ENCODE measurements at regions not wholly inside any gene's neighbourhood (a gene's known extent, or its start where the extent isn't known, plus 50 kb on each side); places are given as distances from the start of the nearest gene placed in this dataset.
"Not testable (repeated sequence)": the region's sequence is repeated elsewhere in the genome, so short reads cannot be mapped to it uniquely, and the experiment has no call there.

DNA sequence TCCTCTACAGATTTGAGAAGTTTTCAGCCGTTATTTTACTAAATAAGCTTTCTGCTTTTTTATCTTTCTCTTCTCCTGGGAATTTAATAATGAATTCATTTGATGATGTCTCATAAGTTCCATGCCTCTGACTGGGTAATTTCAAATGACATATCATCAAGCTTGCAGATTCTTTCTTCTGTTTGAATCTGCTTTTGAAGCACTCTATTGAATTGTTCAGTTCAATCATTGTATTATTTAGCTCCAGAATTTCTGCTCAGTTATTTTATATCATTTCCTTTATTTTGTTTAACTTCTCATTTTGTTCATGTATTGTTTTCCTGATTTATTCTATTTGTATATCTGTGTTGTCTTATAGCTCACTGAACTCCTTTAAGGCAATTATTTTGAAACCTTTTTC lies 196.9 kb upstream of the CNTNAP2 start:
- no peak for DNase-seq (ENCODE audit: low spot score)

DNA sequence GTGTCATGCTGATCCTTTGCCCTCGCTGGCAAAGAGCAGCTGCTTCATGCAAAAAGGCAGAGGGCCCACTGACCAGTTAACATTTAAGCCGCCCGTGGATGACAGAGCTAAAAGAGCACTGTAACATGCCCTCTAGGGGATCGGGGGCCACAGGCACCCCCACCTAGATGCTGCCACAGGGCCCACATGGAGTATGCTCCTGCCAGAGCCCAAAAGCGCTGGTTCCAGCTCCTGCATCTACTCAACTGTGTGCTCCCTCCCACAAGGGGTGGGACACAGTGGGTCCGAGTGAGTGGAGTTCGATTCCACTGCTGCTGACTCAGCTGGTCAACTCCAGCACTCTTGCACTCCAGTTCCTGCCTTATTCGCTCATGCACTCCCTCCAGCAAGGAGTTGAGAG lies 199.8 kb upstream of the CNTNAP2 start:
- DNase-seq (ENCODE audit: low spot score): no peak

DNA sequence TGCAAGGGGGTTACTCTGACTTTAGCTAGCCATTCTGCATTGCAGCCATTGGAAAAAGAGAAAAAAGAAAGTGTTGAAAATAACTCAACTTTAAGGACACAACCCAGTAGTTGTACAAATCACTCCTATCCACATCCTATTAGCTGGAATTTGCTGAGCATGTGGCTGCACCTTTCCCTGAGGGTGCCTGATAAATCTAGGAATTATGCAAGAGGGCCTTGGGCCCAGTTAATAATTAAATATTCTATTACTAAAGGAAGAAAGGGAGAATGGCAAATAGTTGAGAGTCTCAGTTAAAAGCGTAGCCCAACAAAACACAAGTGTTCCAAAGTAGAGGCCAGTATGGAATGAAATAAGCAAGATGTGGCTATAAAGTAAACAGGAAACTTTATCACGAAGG lies 200.9 kb upstream of the CNTNAP2 start:
- DNase-seq (ENCODE audit: low spot score): no peak

DNA sequence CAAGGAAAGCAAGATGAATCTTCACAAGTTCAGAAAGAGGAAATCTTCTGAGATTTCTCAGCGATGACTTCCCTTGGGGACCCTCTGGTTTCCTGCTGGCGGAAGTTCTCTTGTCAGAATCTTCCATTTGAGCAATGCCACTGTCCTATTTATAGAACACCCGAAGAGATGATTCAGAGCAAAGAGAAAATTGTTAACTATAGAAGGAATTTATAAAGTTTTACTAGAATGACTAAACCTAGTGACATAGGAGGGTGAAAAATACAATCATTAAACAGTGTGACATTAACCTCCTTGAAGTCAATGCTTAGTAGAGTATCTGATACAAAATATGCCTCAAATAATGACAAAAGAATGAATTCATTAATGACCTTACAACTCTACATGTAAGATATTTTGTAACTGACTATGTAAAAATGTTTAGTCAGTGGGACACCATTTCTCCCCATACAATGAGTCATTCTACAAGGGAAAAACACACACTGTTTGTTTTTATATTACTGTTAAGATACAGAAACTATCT lies 206.5 kb upstream of the CNTNAP2 start:
- peak; percentile 11 for DNase-seq (ENCODE audit: low spot score)

DNA sequence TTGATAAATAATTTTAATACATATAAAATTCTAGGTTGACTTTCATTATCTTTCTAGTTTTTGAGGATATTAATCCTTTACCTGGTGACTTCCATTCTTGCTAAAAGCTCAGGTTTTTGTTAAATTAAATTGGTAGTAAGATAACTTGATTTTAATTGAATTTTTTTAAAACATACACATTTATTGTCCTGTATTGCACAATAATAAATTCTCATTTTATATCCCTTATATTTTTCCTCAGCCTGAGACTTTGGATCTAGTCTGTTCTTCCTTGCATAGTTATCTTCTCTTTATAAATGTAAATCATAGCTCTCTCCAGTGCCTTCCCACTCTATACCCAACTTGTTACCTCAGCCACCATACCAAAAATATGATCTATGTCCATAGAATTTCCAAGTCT lies 212.9 kb upstream of the CNTNAP2 start:
- no peak for DNase-seq (ENCODE audit: low spot score)

DNA sequence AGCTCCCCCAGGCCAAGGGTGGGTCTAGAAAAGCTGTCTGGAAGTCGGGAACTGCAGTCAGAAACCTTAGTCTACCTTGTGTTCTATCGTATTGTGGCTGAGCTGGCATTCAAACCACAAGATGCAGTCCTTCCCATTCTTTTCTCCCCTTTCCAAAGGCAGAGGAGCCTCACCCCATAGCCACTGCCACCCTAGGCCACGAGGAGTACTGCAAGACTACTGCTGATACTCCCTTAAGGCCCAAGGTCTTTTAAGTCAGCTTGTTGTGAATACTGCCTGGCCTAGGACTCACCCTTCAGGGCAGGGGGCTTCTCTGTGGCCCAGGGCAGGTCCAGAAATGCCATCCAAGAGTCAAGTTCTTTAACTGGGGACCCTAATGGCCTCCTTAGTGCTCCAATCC lies 214.5 kb upstream of the CNTNAP2 start:
- no peak for DNase-seq (ENCODE audit: low spot score)

DNA sequence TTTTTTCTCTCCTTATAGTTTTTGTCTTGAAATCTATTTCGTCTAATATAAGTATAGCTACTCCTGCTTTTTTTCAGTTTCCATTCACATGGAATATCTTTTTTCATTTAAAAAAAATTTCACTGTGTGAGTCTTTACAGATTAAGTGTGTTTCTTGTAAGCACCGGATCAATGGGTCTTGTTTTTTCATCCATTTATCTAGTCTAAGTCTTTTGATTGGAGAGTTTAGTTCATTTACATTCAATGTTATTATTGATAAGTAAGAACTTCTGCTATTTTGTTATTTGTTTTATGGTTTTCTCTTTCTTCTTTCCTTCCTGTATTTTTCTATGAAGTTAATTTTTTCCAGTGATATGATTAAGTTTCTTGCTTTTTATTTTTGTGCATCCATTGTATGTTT lies 216.7 kb upstream of the CNTNAP2 start:
- DNase-seq (ENCODE audit: low spot score): no peak

DNA sequence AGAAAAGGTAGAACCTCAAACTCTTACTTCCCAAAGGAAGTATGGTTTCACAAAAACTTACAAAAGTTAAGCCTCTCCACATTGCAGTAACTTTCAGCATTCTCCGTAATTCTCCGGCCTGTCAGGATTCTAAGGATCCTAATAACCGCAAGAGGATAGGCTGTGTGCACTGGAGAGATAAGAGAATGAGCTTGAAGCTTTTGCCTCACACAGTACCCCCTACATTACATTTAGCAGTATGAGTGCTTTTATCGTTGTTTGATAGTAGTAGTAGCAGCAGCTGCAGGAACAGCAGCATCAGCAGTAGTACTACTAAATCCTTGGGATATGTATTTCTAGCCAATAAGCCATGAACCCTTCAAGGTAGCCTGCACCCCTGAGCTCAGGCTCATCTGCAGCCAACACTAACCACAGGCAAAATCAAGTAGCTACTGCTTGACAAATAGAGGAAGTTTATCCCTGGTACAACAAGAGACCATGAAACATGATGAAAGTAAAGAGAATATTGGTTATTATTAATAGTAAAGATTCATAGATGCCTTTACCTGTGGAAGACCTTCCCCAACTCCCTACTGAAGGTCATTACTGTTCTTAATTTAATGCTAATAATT lies 222.6 kb upstream of the CNTNAP2 start:
- no peak for DNase-seq (ENCODE audit: low spot score)

DNA sequence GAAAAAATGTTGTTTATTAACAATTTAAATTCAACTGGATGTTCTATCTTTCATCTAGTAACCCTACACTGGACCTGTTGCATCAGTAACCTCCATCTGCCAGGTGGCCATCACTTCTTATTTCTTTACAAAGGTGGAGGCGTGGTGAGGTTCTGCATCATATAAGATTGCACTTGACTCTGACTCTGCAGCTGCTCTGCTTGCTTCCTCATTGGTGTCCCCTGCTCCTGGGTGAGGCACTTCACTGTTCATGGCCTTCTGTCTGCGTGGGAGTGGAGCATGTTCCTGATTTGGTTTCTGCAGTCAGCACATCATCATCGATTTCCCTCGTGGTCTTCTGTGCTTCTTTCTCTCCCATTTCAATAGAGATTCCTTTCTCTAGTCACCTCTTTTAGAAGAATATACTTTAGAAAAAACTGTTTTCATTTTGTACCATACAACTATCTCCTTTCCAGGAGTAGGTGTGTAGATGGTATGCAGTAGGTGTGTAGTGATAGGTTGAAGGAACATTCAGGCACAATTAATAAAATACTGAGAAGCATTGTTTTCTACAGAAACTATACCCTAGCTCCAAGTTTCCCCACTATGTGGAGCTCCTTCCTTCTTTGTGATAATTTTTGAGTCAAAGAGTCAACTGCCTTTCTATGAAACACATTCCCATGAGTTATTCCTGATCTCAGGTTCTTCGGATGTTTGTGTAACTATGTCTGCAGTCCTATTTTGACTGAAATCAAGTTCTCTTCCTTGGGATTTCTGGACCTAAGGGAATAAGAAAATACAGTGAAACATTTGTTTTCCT lies 231.7 kb upstream of the CNTNAP2 start:
- DNase-seq (ENCODE audit: low spot score): no peak

DNA sequence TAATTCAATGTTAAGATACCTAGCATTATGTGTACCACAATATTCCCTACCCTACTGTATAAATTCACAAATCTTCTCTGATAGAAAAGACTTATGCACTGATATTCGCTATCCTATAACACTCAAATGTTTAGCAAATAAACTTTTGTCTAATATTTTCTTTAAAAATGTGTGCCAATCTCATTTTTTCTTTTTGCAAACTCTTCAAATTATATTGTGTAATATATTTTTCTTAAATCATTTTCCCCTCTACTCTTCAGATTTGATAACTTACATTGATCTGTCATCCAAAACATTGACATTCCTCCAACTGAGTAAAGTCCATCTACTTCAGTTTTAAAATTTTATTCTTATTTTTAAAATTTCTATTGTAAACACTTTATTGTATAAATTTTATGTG lies 240.2 kb upstream of the CNTNAP2 start:
- DNase-seq (ENCODE audit: low spot score): no peak

DNA sequence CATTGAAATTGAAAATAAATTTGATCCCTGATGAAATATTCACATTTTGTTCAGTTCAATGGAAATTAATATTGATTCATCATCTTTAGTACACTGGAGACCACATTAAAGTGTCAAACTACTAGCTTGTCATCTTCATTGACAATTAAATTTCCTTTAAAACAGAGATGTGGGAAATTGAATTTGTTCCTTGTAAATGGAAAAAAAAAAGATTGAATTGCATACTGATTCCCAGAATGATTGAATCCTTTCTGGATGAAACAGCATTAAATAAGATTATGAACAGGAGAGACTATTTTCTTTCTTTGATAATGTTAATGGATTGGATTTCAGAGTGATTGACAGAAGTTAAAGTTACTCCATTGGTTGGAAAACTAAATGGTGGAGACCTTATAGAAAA lies 241.3 kb upstream of the CNTNAP2 start:
- DNase-seq (ENCODE audit: low spot score): no peak

DNA sequence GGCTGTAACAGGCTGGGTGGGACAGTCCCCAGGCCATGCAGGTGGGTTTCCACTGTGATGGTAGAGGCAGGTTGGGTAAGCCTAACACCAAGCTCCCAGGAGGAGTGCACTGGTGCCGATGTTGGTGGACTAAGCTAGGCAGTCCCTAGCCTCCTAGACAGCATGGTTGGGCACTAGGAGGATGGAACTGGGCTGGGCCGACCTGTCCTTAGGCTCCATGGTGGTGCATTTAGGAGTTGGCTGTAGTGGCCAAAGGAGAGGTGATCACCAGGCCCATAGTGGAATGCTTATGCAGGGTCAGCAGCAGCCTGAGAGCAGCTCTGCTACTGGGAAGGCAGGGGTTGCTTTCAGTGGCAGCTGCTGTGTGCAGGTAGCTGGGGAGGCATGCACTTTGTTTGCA lies 247.7 kb upstream of the CNTNAP2 start:
- no peak for DNase-seq (ENCODE audit: low spot score)

DNA sequence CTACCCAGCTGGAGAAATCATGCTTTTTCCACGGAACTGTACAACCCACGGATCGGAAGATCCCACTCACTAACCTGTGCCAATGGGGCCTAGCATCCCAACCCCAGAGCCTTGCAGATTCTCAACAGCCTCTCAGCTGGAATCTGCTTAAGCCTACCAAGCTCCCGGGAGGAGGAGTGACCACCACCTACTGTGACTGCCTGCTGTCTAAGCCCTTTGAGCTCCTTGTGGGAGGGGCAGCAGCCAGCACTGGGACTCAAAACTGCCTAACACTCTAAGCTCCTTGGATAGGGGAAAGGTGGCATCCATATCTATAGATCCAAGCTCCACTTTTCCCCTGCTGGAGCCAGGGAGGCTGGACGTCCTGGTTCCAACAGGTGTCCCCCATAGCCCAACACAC lies 254.4 kb upstream of the CNTNAP2 start:
- DNase-seq (ENCODE audit: low spot score): no peak

DNA sequence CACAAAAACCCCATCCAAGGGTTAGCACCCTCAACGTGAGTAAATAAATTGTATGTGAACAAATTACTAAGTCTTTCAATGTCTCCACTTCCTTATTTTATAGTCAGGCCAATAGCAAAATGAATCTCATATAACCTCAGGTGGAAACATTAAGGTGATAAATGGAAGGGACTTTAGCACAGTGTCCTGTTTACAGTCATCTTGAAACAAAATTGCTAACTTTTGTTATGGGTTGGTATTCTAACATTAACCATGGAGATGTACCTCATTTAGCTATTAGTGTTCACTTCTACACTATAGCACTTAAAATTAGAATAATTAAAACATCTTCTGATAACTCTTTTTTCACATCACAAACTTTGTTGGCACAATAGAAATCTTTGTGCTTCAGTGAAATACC lies 255.8 kb upstream of the CNTNAP2 start:
- DNase-seq (ENCODE audit: low spot score): no peak

DNA sequence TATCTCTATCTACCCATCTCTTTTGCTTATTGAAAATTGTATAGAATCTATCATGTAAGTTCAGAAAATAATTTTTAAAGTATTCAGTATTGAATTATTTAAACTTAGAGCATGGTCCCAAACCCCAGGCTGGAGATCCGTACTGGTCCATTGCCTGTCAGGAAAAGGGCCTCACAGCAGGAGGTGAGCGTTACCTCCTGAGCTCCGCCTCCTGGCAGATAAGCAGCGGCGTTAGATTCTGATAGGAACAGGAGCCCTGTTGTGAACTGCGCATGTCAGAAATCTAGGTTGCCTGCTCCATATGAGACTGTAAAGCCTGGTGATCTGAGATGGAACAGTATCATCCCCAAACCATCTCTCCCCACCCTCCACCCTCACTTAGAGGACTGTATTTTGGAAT lies 266.0 kb upstream of the CNTNAP2 start:
- no peak for DNase-seq (ENCODE audit: low spot score)

DNA sequence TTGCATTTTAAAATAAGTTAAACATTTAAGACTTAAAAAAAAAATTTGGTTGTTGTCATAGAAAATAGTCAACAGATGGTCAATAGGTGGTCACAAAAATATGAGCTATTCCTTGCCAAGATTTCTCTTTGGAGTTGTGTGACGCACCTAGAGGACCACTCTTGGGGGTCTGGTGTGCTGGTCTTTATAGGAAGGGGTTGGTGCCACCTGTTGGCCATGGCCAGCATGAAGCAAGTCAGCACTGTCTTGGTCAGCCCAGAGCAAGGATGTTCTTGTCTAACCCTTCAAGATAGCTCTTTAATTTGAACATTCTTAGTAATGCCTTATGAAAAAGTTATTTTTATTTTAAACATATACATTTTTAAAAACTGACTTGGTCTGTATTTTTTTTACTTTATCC lies 267.9 kb upstream of the CNTNAP2 start:
- no peak for DNase-seq (ENCODE audit: low spot score)

DNA sequence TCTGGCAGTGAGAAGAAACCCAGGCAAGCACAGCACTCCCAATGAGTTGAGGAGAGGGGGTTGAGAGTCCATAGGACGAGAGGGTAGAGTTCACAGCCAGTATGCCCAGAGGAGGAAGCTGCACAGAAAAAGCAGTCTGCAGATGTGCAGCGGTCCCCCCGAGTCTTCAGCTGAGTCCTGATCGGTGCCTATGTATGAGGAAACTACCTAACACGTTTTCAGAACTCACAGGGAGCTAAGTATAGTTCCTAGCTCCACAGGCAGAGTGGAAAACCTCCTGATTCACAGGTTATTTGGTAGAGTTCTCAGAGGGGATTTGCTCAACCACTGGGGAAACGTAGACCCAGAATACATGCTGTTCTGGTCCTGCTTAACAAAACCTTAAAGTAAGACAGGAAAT lies 271.3 kb upstream of the CNTNAP2 start:
- no peak for DNase-seq (ENCODE audit: low spot score)

DNA sequence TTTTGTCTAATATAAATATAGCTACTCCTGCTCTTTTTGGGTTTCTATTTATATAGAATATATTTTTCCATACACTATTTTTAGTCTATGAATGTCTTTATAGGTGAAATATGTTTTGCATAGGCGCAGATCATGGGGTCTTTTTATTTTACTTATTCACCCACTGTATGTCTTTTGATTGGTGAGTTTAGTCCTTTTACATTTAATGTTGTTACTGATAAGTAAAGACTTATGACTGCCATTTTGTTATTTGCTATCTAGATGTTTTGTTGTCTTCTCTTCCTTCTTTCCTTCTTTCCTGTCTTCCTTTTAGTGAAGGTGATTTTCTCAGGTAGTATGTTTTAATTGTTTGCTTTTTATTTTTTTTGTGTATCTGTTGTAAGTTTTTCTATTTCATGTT lies 276.8 kb upstream of the CNTNAP2 start:
- no peak for DNase-seq (ENCODE audit: low spot score)

DNA sequence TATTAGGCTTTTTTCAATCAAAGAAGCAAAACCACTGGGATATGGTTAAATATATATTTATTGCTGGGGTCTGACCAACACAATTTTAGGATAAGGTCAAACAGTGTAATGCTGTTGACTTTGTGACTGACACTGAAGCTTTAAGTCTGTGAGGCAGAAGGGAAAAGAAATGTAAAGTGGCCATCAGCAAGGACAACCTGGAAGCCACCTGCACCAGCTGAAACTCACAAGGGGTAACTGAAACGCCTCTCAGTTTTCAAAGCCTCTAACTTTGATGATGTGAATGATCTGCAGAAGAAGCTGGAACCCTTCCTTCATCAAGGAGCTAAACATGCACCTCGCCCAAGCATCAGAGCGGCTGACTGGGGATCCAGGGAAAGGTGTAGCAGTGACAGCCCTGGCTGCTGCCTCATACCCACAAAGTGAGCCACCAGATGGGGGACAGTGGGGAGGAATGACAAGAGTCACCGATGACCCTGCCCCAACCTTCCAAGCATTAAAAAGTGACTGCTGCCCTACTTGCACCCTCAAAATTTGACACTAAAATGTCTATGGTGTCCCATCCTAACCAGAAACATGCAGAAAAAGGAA lies 284.9 kb upstream of the CNTNAP2 start:
- DNase-seq (ENCODE audit: low spot score): no peak

DNA sequence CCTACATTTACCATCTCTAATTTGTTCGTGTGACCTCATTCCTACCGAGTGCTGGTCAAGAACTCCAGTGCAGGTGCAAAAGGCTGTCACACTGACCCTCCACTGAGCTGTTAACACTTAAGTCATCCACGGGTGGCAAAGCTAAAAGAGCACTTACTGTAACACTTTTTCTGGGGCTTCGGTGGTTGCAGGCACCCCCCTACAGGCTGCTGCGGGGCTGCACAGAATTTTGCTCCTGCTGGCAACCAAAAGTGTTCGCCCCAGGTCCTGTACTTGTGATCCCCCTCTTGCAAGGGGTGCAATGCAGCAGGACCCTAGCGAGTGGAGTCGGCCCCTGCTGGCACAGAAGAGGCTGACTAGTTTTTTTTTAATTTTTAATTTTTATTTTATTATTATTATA lies 298.9 kb upstream of the CNTNAP2 start:
- no peak for DNase-seq (ENCODE audit: low spot score)

DNA sequence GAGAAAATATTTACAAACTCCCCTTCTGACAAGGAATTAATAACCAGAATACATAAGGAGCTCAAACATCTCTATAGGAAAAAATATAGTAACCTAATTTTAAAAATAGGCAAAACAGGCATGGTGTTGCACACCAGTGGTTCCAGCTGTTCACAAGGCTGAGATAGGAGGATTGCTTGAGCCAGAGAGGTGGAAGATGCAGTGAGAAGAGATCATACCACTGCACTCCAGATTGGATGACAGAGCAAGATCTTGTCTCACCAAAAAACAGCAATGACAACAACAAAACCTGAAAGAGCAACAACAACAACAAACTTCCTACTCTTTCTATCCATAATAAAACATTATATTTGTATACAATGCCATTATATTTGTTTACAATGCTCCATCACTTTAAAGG lies 304.4 kb upstream of the CNTNAP2 start:
- DNase-seq (ENCODE audit: low spot score): no peak

DNA sequence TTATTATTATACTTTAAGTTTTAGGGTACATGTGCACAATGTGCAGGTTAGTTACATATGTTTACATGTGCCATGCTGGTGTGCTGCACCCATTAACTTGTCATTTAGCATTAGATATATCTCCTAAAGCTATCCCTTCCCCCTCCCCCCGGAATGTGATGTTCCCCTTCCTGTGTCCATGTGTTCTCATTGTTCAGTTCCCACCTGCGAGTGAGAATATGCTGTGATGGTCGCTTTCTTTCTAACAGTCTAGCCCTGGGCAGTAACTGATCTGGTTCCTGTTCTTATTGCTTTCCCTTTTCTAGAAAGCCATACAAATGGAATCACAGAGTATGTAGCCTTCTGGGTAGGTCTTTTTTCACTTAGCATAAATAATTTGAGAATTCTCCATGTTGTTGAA lies 311.1 kb upstream of the CNTNAP2 start:
- DNase-seq (ENCODE audit: low spot score): not testable (repeated sequence)

DNA sequence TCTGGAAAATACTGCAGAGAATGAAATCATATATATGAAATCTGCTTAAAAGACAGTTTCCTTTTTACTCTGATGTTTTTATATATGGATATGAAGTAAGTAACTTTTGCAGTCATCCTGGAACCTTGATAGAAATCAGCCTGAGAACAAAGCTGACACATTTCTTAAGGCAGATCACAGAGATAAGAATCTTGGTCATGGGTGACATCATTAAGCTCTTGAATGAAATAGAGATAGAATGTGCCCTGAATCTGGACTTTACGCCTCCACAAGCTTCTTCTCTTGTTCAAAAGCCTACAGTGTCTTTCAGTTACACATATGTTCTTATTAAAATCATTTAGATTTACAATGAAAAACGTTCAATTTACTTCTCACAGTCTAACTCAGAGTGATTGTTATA lies 319.1 kb upstream of the CNTNAP2 start:
- DNase-seq (ENCODE audit: low spot score): peak; percentile 12

DNA sequence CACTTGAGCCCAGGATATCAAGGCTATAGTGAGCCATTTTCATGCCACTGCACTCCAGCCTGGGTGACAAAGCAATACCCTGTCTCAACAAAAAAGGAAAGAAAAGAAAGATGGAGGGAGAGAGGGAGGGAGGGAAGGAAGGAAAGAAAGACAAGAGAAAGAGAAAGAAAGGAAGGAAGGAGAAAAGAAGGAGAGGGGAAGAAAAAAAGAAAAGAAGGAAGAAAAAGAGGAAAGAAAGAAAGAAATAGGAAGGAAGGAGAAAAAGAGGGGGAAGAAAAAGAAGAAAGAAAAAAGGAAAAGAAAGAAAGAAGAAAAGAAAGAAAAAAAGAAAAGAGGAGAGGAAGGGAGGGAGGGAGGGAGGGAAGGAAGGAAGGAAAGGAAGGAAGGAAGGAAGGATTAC lies 321.5 kb upstream of the CNTNAP2 start:
- DNase-seq (ENCODE audit: low spot score): no peak
